Naive B cell (primary cell): ENCODE measurements at regions not wholly inside any gene's neighbourhood (a gene's known extent, or its start where the extent isn't known, plus 50 kb on each side); places are given as distances from the start of the nearest gene placed in this dataset.
"Not testable (repeated sequence)": the region's sequence is repeated elsewhere in the genome, so short reads cannot be mapped to it uniquely, and the experiment has no call there.

Source experiments
- ATAC-seq, 2 donors: fragments of 150-1000 bp; cut with Tn5 transposase; 2 replicates each; pipeline ENCODE4 v1.10.0; 2021; ENCODE audit warnings: low read depth in 2 of 2, mild to moderate bottlenecking in 2 of 2, moderate library complexity in 2 of 2
- DNase-seq: peaks from one replicate; pipeline ENCODE4 v3.0.0; 2022
- H3K27ac Mint-ChIP-seq, 6 donors: one replicate each; pipeline ENCODE4 v1.8.0; 2020 to 2022; ENCODE audit warnings: mild to moderate bottlenecking in 6 of 6, mixed read lengths in 6 of 6, moderate library complexity in 5 of 6, inconsistent platforms in 2 of 6
- H3K27me3 Mint-ChIP-seq, 3 donors: one replicate each; pipeline ENCODE4 v1.8.0; 2021 to 2022; ENCODE audit warnings: mixed read lengths in 3 of 3, mild to moderate bottlenecking in 1 of 3
- H3K36me3 Mint-ChIP-seq, 2 donors: one replicate each; pipeline ENCODE4 v1.8.0; 2020 to 2022; ENCODE audit warnings: mixed read lengths in 2 of 2, inconsistent platforms in 1 of 2, mild to moderate bottlenecking in 1 of 2
- H3K4me1 Mint-ChIP-seq, 3 donors: one replicate each; pipeline ENCODE4 v1.8.0; 2020 to 2022; ENCODE audit warnings: mixed read lengths in 3 of 3, inconsistent platforms in 1 of 3, mild to moderate bottlenecking in 1 of 3, moderate library complexity in 1 of 3
- H3K4me3 Mint-ChIP-seq, 8 donors: one replicate each; pipeline ENCODE4 v1.8.0; 2020 to 2022; ENCODE audit warnings: mild to moderate bottlenecking in 8 of 8, mixed read lengths in 8 of 8, moderate library complexity in 8 of 8, inconsistent platforms in 2 of 8
- H3K9me3 Mint-ChIP-seq, 7 donors: one replicate each; pipeline ENCODE4 v1.8.0; 2020 to 2022; ENCODE audit warnings: mixed read lengths in 7 of 7, mild to moderate bottlenecking in 5 of 7, inconsistent platforms in 2 of 7, moderate library complexity in 1 of 7

DNA sequence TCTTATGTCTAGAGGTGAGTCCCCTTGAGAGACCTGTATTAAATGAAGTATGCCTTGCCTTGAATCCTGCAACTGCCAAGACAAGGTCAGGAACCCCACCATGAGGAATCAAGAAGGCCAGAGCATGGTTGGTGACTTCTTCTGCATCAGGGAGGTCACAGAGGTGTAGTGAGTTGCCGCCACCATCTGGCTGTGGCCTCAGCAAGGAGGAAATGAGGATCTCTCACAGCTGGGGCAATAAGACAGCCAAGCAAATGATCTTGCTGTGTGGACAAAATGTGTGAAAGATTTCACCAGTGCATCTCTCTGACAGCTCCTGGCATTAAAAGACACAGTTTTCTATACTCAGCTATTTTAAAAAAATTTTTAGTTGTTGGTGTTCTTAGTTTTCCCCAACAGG is 611.0 kb downstream of the DOK5 start:
- Mint-ChIP-seq H3K4me1 (no peaks in the 10 kb centered on the region), H3K36me3 (no peaks in the 10 kb centered on the region), H3K27ac (no peak overlapping the region), H3K9me3 (peaks cover 0 to 10% (median 5%) of the 10 kb centered on the region in 7 donors), H3K27me3 (no peaks in the 10 kb centered on the region), H3K4me3 (no peak overlapping the region)
- DNase-seq = no peak
- ATAC-seq = no peak

- Mint-ChIP-seq H3K4me1 (no peaks in the 10 kb centered on the region), H3K4me3 (no peak overlapping the region), H3K36me3 (no peaks in the 10 kb centered on the region), H3K27me3 (no peaks in the 10 kb centered on the region), H3K27ac (no peak overlapping the region), H3K9me3 (peaks cover 0 to 18% (median 4%) of the 10 kb centered on the region in 7 donors)
- DNase-seq (no peak), ATAC-seq (no peak)
Observed at GRCh38 chr20:55079917-55080316, 604.5 kb downstream of the DOK5 start.

- not testable (repeated sequence) for ATAC-seq, H3K27ac Mint-ChIP-seq, H3K4me3 Mint-ChIP-seq, DNase-seq, H3K27me3 Mint-ChIP-seq, H3K36me3 Mint-ChIP-seq, H3K4me1 Mint-ChIP-seq
- H3K9me3 Mint-ChIP-seq = peaks cover 2 to 20% (median 9%) of the 10 kb centered on the region in 7 donors
Observed at GRCh38 chr20:55074266-55074840, 599.0 kb downstream of the DOK5 start.

GRCh38 chr20:55070001-55070400 is 594.6 kb downstream of the DOK5 start:
- ATAC-seq (no peak), DNase-seq (no peak)
- H3K27me3 Mint-ChIP-seq = no peaks in the 10 kb centered on the region
- H3K27ac Mint-ChIP-seq = no peak overlapping the region
- no peak overlapping the region for H3K4me3 Mint-ChIP-seq
- H3K36me3 Mint-ChIP-seq = peaks cover 0 to under 1% of the 10 kb centered on the region in 2 donors
- no peaks in the 10 kb centered on the region for H3K4me1 Mint-ChIP-seq
- H3K9me3 Mint-ChIP-seq = peaks cover 2 to 22% (median 10%) of the 10 kb centered on the region in 7 donors

GRCh38 chr20:55067158-55067825 is 591.9 kb downstream of the DOK5 start:
- Mint-ChIP-seq H3K4me1 (no peaks in the 10 kb centered on the region), H3K9me3 (peaks cover 4 to 35% (median 15%) of the 10 kb centered on the region in 7 donors), H3K27me3 (no peaks in the 10 kb centered on the region), H3K27ac (no peak overlapping the region), H3K36me3 (peaks cover 0 to 11% of the 10 kb centered on the region in 2 donors), H3K4me3 (no peak overlapping the region)
- no peak for ATAC-seq
- no peak for DNase-seq

DNA sequence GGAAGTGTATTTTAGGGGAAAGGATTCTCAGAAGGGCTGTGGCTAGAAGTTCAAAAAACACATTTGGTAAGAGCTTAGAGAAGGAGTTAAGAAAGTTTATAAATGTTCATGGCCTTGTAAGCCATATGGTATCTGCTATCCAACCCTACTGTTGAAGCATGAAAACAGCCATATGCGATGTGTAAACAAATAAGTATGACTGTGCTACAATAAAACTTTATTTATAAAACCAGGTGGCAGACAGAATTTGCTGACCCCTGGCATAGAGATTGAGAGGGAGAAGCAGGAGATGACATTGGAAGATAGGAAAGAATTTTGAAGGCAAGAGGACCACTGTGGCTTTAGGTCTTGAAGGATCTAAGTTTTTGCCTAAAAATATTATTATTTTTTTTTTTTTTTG is 583.5 kb downstream of the DOK5 start:
- H3K27me3 Mint-ChIP-seq = no peaks in the 10 kb centered on the region
- peaks cover 0 to 18% (median 8%) of the 10 kb centered on the region in 7 donors for H3K9me3 Mint-ChIP-seq
- peaks cover 0 to under 1% of the 10 kb centered on the region in 2 donors for H3K36me3 Mint-ChIP-seq
- no peak overlapping the region for H3K27ac Mint-ChIP-seq
- DNase-seq (no peak), ATAC-seq (no peak)
- no peaks in the 10 kb centered on the region for H3K4me1 Mint-ChIP-seq
- H3K4me3 Mint-ChIP-seq = no peak overlapping the region

DNA sequence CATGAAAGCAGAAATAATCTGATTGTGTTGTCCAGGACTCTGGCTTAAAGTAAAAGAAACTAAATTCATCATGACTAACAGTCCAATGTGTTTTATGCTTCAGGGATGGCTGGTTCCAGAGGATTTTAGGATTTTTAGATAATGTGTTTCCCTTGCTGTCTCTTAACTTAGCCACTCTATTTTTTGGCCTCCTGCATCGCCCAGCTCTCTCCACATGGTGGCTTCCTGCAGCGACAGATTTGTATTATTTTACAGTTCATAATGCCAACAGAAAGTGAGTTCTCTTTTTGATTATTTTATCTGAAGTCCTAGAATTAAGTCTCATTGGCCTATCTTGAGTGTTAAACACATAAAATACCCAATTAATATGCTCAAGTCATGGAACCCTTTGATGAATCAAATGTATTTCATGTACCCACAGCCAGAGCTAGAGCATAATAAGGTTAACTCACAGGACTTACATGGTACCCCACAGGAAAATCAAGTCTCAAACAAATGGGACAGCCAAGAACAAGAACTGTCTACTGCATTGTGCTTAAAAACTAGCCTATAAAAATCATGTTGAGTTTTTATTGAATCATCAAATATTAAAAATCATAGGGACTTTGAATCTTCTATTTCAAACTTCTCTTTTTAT is 582.5 kb downstream of the DOK5 start:
- peaks cover 0 to 17% (median 6%) of the 10 kb centered on the region in 7 donors for H3K9me3 Mint-ChIP-seq

GRCh38 chr20:55054453-55054852 is 579.1 kb downstream of the DOK5 start:
- no peaks in the 10 kb centered on the region for H3K27me3 Mint-ChIP-seq
- no peak overlapping the region for H3K27ac Mint-ChIP-seq
- no peak overlapping the region for H3K4me3 Mint-ChIP-seq
- H3K36me3 Mint-ChIP-seq = no peaks in the 10 kb centered on the region
- DNase-seq = no peak
- no peak for ATAC-seq
- no peaks in the 10 kb centered on the region for H3K4me1 Mint-ChIP-seq
- H3K9me3 Mint-ChIP-seq = peaks cover 0 to 10% (median 5%) of the 10 kb centered on the region in 7 donors

More for the DNA sequence above, 582.5 kb downstream of the DOK5 start:
- no peak overlapping the region for H3K27ac Mint-ChIP-seq
- ATAC-seq (no peak), DNase-seq (no peak)
- H3K4me3 Mint-ChIP-seq = no peak overlapping the region
- H3K36me3 Mint-ChIP-seq = no peaks in the 10 kb centered on the region
- H3K4me1 Mint-ChIP-seq = no peaks in the 10 kb centered on the region
- H3K27me3 Mint-ChIP-seq = no peaks in the 10 kb centered on the region

GRCh38 chr20:55053389-55053788 is 578.0 kb downstream of the DOK5 start:
- H3K4me1 Mint-ChIP-seq = no peaks in the 10 kb centered on the region
- H3K27ac Mint-ChIP-seq = no peak overlapping the region
- DNase-seq = no peak
- H3K9me3 Mint-ChIP-seq = peaks cover 0 to 9% (median 4%) of the 10 kb centered on the region in 7 donors
- no peak overlapping the region for H3K4me3 Mint-ChIP-seq
- H3K27me3 Mint-ChIP-seq = no peaks in the 10 kb centered on the region
- ATAC-seq = no peak
- no peaks in the 10 kb centered on the region for H3K36me3 Mint-ChIP-seq

DNA sequence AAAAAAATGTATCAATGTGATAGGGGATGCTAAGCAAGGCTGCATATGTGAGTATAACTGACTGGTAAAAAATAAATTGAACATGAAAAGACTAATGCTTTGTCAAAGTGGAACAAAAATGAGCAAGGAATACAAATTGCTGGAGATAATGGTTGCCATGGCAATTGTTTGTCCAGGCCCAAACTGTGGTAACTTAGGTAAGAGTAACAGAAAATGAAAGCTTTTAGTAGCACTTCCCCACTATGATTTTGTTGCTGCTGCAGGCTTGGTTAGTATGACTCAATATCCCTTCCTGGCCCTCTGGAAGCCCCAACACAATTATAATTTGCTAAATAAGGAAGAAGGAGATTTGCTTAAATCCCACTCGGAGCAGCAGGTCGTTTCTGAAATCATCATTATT is 577.1 kb downstream of the DOK5 start:
- H3K4me1 Mint-ChIP-seq = no peaks in the 10 kb centered on the region
- DNase-seq (no peak), ATAC-seq (no peak)
- no peaks in the 10 kb centered on the region for H3K36me3 Mint-ChIP-seq
- peaks cover 0 to 9% (median 4%) of the 10 kb centered on the region in 7 donors for H3K9me3 Mint-ChIP-seq
- no peak overlapping the region for H3K4me3 Mint-ChIP-seq
- no peak overlapping the region for H3K27ac Mint-ChIP-seq
- H3K27me3 Mint-ChIP-seq = no peaks in the 10 kb centered on the region

DNA sequence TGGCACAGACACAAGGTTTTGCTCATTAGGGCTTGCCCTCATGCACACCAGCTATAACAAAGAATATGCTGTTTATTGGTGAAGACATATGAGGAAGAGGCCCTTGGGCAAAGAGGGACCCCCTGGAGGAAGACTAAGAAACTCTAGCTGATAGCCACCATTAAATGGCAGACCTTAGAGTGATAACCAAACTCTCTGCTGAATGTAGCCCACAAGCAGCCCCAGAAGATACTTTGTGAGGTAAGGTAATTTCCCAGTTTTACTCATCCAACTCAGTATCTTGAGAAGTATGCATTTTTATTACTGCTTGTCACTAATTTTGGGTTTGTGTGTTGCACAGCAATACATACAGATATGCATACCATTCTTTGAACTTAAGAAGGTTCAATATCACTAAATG is 563.3 kb downstream of the DOK5 start:
- no peak overlapping the region for H3K27ac Mint-ChIP-seq
- H3K27me3 Mint-ChIP-seq = no peaks in the 10 kb centered on the region
- no peak for ATAC-seq
- peaks cover 2 to 7% (median 4%) of the 10 kb centered on the region in 7 donors for H3K9me3 Mint-ChIP-seq
- no peaks in the 10 kb centered on the region for H3K4me1 Mint-ChIP-seq
- no peak overlapping the region for H3K4me3 Mint-ChIP-seq
- DNase-seq = no peak
- no peaks in the 10 kb centered on the region for H3K36me3 Mint-ChIP-seq

- no peak overlapping the region for H3K4me3 Mint-ChIP-seq
- H3K27ac Mint-ChIP-seq = no peak overlapping the region
- no peaks in the 10 kb centered on the region for H3K4me1 Mint-ChIP-seq
- H3K27me3 Mint-ChIP-seq = no peaks in the 10 kb centered on the region
- peaks cover 0 to 12% (median 4%) of the 10 kb centered on the region in 7 donors for H3K9me3 Mint-ChIP-seq
- H3K36me3 Mint-ChIP-seq = no peaks in the 10 kb centered on the region
- ATAC-seq (no peak), DNase-seq (no peak)
Observed at GRCh38 chr20:55031971-55032370, 556.6 kb downstream of the DOK5 start.

DNA sequence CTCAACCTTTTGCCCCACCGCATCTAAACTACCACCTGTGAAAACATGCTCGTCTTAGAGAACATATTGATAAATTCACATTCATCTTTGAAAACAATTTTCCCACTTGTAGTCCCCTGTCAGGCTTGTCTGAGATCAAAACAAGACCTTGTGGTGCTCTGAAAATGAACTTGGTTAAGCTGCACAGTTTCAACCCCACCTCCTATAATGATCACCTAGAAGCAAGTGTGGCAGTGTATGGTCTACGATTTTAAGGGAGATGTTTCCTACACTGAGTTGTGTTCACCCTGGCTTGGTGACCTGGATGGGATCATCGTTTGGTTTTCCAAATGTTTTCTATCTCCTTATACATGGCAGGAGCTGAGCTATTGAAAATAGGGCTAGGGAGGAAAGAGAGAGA is 539.4 kb downstream of the DOK5 start:
- H3K9me3 Mint-ChIP-seq = peaks cover 0 to 15% (median 0%) of the 10 kb centered on the region in 7 donors
- ATAC-seq = no peak
- H3K36me3 Mint-ChIP-seq = no peaks in the 10 kb centered on the region
- no peaks in the 10 kb centered on the region for H3K4me1 Mint-ChIP-seq
- DNase-seq = no peak
- H3K27ac Mint-ChIP-seq = no peak overlapping the region
- no peaks in the 10 kb centered on the region for H3K27me3 Mint-ChIP-seq
- H3K4me3 Mint-ChIP-seq = no peak overlapping the region

DNA sequence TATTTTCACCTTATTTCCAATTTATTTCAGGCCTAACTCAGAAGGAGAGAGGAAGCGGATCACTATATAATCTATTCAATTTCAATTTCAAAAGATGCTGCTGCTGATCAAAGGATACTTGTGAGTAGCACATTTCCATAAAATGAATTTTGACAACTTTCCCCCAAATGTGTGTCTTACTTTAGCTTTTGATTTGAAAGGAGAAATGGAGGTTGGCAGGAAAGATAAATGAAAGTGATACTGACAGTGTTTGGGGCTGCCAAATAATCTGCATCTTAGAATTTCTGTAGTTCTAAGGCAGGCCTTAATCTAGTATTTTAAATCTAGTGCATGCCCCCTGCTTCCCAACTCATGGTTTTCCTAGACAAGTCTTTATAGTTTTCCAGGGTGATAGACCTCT is 535.4 kb downstream of the DOK5 start:
- no peaks in the 10 kb centered on the region for H3K27me3 Mint-ChIP-seq
- ATAC-seq = no peak

More for the DNA sequence above, 535.4 kb downstream of the DOK5 start:
- no peak overlapping the region for H3K4me3 Mint-ChIP-seq
- no peaks in the 10 kb centered on the region for H3K36me3 Mint-ChIP-seq
- H3K9me3 Mint-ChIP-seq = peaks cover 0 to 5% (median 0%) of the 10 kb centered on the region in 7 donors
- DNase-seq = no peak
- H3K4me1 Mint-ChIP-seq = no peaks in the 10 kb centered on the region
- no peak overlapping the region for H3K27ac Mint-ChIP-seq
